GM21528 (cell line): ENCODE measurements at regions not wholly inside any gene's neighbourhood (a gene's known extent, or its start where the extent isn't known, plus 50 kb on each side); places are given as distances from the start of the nearest gene placed in this dataset.
"Not testable (repeated sequence)": the region's sequence is repeated elsewhere in the genome, so short reads cannot be mapped to it uniquely, and the experiment has no call there.

Experiments used
- ATAC-seq: cut with Tn5 transposase; IDR thresholded peaks from one replicate; pipeline ENCODE4 v1.9.1; 2021; ENCODE audit warnings: mild to moderate bottlenecking, moderate library complexity; ENCODE audit not compliant: unreplicated experiment, low FRiP score

- ATAC-seq = no peak
Measured at GRCh38 chr19:37303591-37304171, 67.2 kb upstream of the ZNF527 start.

- no peak for ATAC-seq
Measured at GRCh38 chr19:37304190-37304883, 66.6 kb upstream of the ZNF527 start.

- ATAC-seq = no peak
Measured at GRCh38 chr19:37304884-37305255, 66.0 kb upstream of the ZNF527 start.

- no peak for ATAC-seq
Measured at GRCh38 chr19:37306383-37306963, 64.4 kb upstream of the ZNF527 start.

- no peak for ATAC-seq
Measured at GRCh38 chr19:37309834-37310575, 60.9 kb upstream of the ZNF527 start.

GRCh38 chr19:37312531-37313334, 58.2 kb upstream of the ZNF527 start:
- not testable (repeated sequence) for ATAC-seq

GRCh38 chr19:37313335-37313627, 57.6 kb upstream of the ZNF527 start:
- ATAC-seq = no peak

GRCh38 chr19:37317403-37318209, 53.3 kb upstream of the ZNF527 start:
- peak; percentile 98 for ATAC-seq

- ATAC-seq = not testable (repeated sequence)
Measured at GRCh38 chr19:37320988-37321387, 49.9 kb upstream of the ZNF527 start.
